Adipocyte (in vitro differentiated cells): ENCODE measurements at regions not wholly inside any gene's neighbourhood (a gene's known extent, or its start where the extent isn't known, plus 50 kb on each side); places are given as distances from the start of the nearest gene placed in this dataset.
"Not testable (repeated sequence)": the region's sequence is repeated elsewhere in the genome, so short reads cannot be mapped to it uniquely, and the experiment has no call there.

Experiments
- DNase-seq: peaks from one replicate; pipeline ENCODE4 v3.0.0-alpha.2; 2015; ENCODE audit warnings: low read depth
- H3K27me3 ChIP-seq: replicated peaks from 2 replicates; pipeline ENCODE4 v1.7.0; 2013; ENCODE audit warnings: mild to moderate bottlenecking, low read length, moderate library complexity; ENCODE audit not compliant: control insufficient read depth, insufficient read depth
- H3K36me3 ChIP-seq: 2 replicates; pipeline ENCODE4 v1.7.0; 2013; ENCODE audit warnings: low read length, mild to moderate bottlenecking, moderate library complexity; ENCODE audit not compliant: control insufficient read depth, insufficient read depth, severe bottlenecking
- H3K4me1 ChIP-seq: 2 replicates; pipeline ENCODE4 v1.7.0; 2013; ENCODE audit warnings: mild to moderate bottlenecking, low read length, moderate library complexity; ENCODE audit not compliant: control insufficient read depth, insufficient read depth
- H3K4me3 ChIP-seq: 2 replicates; pipeline ENCODE4 v1.7.0; 2013; ENCODE audit warnings: mild to moderate bottlenecking, low read length, moderate library complexity
- H3K9ac ChIP-seq: 2 replicates; pipeline ENCODE4 v1.7.0; 2013; ENCODE audit warnings: mild to moderate bottlenecking, low read length, moderate library complexity
- H3K9me3 ChIP-seq: 2 replicates; pipeline ENCODE4 v1.7.0; 2013; ENCODE audit warnings: mild to moderate bottlenecking, low read length, moderate library complexity; ENCODE audit not compliant: control insufficient read depth

DNA sequence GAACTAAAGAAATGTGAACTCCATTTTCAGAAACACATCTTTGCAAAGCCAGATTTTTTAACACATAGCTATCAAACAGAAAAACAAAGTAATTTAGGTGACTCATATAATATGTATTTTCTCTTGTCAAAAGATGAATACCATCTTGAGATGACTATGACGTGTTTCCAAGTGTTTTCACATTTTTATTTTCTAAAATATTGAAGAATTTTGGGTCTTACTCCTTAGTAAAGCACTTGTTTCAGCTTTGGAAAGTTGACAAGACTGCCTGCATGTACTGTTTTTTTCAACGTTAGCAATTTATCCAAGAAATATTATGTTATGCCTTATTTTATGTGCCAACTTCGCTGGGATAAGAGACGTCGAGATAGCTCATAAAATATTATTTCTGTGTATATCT lies 733.9 kb upstream of the EPHA5 start:
- Histone ChIP-seq H3K36me3 (no peaks in the 10 kb centered on the region), H3K4me1 (no peaks in the 10 kb centered on the region), H3K27me3 (no peaks in the 10 kb centered on the region), H3K9me3 (peaks cover 3% of the 10 kb centered on the region), H3K9ac (no peak overlapping the region), H3K4me3 (no peak overlapping the region)
- peak; percentile 26 for DNase-seq

DNA sequence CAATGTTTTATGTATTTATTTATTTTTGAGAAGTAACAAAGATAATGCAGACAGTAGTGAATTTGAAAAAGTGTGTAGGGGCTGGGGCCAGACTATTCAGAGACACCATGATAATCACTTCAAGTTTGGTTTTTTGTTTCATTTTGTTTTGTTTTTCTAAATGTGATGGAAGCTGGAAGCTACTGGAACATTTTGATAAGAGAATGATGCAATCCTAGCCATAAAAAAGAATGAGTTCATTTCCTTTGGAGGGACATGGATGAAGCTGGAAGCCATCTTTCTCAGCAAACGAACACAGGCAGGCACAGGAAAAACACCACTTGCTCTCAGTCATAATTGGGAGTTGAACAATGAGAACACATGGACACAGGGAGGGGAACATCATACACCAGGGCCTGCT lies 706.6 kb upstream of the EPHA5 start:
- peaks cover 9% of the 10 kb centered on the region for H3K4me1 ChIP-seq
- peak; percentile 16 for DNase-seq
- H3K4me3 ChIP-seq = no peak overlapping the region

DNA sequence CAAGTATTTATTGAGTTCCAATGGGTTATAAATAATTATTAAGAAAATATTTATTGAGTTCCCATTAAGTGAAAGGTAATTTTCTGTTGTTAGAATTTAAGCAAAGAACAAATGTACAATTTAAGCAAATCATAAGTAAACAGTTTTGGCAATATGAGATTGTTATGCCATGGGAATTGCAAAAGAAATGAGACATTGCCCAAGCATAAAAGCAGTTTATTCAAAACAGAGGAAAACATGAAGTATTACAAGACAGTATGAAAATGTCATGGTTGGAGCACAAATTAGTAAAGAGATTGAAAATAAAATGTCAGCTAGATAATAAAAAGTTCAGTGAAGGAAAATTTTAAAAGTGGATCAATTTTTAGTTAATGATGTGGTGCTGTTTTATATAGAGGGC lies 706.1 kb upstream of the EPHA5 start:
- Histone ChIP-seq H3K27me3 (no peaks in the 10 kb centered on the region), H3K36me3 (no peaks in the 10 kb centered on the region), H3K4me1 (peaks cover 9% of the 10 kb centered on the region), H3K4me3 (no peak overlapping the region), H3K9ac (no peak overlapping the region), H3K9me3 (no peaks in the 10 kb centered on the region)
- peak; percentile 79 for DNase-seq

More for the DNA sequence above, 706.6 kb upstream of the EPHA5 start:
- Histone ChIP-seq H3K27me3 (no peaks in the 10 kb centered on the region), H3K9ac (no peak overlapping the region), H3K9me3 (no peaks in the 10 kb centered on the region), H3K36me3 (no peaks in the 10 kb centered on the region)

DNA sequence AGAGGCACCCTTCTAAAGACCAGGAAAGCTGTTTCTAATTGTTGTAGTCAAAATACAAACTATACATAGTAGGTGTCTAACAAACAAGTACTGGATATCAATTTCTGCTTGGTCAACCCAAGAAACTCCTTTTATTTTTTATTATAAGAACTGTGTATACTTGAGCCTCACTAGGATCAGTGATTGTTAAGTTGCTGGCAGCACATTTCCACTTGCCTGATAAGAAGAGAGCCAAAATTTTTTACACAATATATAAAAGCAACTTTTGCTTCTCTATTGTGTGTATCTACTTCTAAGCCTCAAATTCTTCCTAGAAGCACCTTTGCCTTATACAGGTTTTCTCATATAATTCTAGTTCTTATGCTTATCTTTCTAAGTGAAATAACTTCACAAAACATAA lies 703.0 kb upstream of the EPHA5 start:
- Histone ChIP-seq H3K36me3 (no peaks in the 10 kb centered on the region), H3K9ac (no peak overlapping the region), H3K4me3 (no peak overlapping the region), H3K27me3 (no peaks in the 10 kb centered on the region), H3K4me1 (peaks cover 9% of the 10 kb centered on the region), H3K9me3 (no peaks in the 10 kb centered on the region)
- DNase-seq = no peak

DNA sequence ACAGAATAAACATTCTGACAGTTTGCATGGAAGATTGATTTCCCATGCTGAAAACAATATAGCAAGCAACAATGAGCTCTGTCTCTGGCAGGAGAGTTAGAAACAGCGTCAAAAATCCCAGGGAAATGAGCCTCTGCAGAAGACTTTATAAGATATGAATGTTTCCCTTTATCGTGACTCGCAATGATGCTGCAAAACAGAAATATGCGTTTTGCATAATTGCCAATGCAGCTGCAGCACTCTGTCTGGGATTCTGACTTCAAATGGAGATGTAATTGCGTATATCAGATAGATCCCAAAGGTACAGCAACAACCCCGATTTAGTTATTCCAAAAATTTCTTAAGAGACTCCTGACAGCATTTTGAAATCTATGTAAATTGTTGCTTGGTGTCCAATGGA lies 702.4 kb upstream of the EPHA5 start:
- DNase-seq = peak; percentile 14
- Histone ChIP-seq H3K4me3 (no peak overlapping the region), H3K27me3 (no peaks in the 10 kb centered on the region), H3K4me1 (peaks cover 9% of the 10 kb centered on the region), H3K9me3 (no peaks in the 10 kb centered on the region), H3K36me3 (no peaks in the 10 kb centered on the region), H3K9ac (no peak overlapping the region)

DNA sequence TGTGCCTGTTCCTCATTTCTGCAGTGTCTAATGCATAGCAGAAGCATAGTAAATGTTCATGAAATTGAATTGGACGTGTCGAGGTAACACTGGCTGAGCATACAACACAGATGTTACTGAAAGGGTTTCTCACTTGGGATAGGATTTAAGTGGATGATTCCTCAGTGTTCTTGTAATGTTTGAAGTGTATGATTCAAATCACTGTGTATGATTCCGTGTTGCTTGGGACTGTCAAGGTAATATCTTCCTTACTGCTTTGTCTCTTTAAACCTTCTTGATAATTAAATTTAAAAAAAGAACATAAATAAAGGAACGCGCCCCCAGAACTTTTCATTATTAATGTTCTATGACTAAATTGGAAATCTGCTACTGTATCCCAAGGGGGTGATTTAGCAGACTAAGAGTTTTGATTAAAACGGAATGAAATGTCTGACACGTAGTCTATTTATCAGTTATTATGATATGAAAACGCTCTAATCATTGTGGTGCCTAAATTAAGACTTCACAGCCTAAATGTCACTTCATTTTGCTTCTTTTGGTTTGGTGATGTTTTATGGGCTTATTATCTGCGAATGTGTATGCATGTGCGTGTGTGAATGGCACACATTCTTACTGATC lies 696.9 kb upstream of the EPHA5 start:
- Histone ChIP-seq H3K27me3 (no peaks in the 10 kb centered on the region), H3K9me3 (no peaks in the 10 kb centered on the region), H3K4me1 (no peaks in the 10 kb centered on the region), H3K4me3 (no peak overlapping the region), H3K9ac (no peak overlapping the region), H3K36me3 (no peaks in the 10 kb centered on the region)
- no peak for DNase-seq

DNA sequence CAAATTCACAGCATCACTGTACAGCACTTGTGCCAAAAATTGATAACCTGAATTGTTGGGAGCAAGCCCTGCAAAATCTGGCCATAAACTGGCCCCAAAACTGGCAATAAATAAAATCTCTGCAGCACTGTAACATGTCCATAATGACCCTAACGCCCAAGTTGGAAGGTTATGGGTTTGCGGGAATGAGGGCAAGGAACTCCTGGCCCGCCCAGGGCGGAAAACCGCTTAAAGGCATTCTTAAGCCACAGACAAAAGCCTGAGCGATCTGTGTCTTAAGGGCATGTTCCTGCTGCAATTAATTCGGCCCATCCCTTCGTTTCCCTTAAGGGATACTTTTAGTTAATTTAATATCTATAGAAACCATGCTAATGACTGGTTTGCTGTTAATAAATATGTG lies 690.1 kb upstream of the EPHA5 start:
- H3K36me3 ChIP-seq, H3K9ac ChIP-seq, H3K4me1 ChIP-seq, DNase-seq, H3K4me3 ChIP-seq, H3K9me3 ChIP-seq, H3K27me3 ChIP-seq: not testable (repeated sequence)

DNA sequence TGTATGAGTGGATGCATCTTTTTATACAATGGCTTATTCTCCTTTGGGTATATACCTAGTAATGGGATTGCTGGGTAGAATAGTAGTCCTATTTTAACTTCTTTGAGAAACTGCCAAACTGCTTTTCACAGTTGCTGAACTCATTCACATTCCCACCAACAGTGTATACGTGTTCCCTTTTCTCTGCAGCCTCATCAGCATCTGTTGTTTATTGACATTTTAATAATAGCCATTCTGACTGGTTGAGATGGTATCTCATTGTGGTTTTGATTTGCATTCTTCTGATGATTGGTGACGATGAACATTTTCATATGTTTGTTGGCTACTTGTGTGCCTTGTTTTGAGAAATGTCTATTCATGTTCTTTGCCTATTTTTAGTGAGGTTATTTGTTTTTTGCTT lies 687.0 kb upstream of the EPHA5 start:
- no peaks in the 10 kb centered on the region for H3K27me3 ChIP-seq
- H3K4me1 ChIP-seq = no peaks in the 10 kb centered on the region
- H3K4me3 ChIP-seq = no peak overlapping the region
- peak; percentile 60 for DNase-seq
- H3K9ac ChIP-seq = no peak overlapping the region
- H3K9me3 ChIP-seq = no peaks in the 10 kb centered on the region
- H3K36me3 ChIP-seq = no peaks in the 10 kb centered on the region

DNA sequence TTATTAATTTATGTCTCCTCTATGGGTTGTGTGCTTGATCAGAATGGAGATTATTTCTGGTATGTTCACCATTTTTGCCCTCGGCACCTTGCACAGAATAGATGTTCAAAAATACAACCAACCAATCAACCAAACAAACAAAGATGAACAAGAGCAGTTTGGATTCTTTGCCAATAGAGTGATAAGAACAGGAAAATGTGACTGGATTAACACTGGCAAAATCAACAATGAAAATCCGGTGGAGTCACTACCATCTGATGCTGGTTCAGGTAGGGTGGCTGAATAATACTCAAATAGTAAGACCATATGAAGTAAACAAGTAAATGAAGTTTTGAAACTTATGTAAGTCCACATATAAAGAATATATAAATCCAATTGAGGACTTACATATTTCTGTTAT lies 685.0 kb upstream of the EPHA5 start:
- H3K36me3 ChIP-seq = no peaks in the 10 kb centered on the region
- no peak overlapping the region for H3K4me3 ChIP-seq
- DNase-seq = no peak
- H3K27me3 ChIP-seq = no peaks in the 10 kb centered on the region
- H3K4me1 ChIP-seq = no peaks in the 10 kb centered on the region
- no peaks in the 10 kb centered on the region for H3K9me3 ChIP-seq
- no peak overlapping the region for H3K9ac ChIP-seq

DNA sequence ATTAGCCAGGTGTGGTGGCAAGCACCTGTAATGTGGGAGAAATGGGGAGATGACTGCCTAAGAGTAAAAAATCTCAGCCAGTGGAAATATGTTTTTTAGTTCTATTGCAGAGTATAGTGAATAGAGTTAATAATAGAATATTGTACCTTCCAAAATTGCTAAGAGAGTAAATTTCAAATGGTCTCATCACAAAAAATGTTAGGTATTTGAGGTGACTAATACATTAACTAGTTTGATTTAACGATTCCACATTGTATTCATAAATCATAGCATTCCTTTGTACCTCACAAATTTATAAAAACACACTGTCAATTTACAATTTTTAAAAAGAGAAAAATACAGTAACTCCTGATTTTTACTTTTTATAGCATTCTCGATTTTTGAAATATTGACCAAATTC lies 681.5 kb upstream of the EPHA5 start:
- Histone ChIP-seq H3K27me3 (no peaks in the 10 kb centered on the region), H3K4me3 (no peak overlapping the region), H3K9me3 (no peaks in the 10 kb centered on the region), H3K9ac (no peak overlapping the region), H3K4me1 (no peaks in the 10 kb centered on the region), H3K36me3 (no peaks in the 10 kb centered on the region)
- peak; percentile 4 for DNase-seq

DNA sequence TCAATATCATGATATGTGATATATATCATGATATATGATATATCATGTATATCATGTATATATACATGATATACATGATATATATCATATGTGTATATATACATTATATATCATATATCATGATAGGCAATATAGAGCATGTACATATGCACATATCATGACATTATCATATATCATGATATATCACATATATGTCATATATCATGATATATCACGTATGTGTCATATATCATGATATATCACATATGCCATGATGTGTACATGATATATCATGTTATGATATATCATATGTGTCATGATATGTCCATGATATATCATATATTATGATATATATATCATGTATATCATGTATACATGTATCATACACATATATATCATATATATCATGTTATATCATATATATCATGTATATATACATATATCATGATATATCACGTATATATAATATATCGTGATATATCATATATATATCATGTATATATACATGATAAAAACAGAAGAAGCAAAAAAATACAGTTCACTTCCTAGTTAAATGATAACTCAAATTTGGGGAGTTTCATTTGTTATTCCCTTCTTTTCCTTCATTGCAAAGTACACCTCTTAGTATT lies 670.1 kb upstream of the EPHA5 start:
- no peaks in the 10 kb centered on the region for H3K36me3 ChIP-seq
- H3K9me3 ChIP-seq = no peaks in the 10 kb centered on the region

DNA sequence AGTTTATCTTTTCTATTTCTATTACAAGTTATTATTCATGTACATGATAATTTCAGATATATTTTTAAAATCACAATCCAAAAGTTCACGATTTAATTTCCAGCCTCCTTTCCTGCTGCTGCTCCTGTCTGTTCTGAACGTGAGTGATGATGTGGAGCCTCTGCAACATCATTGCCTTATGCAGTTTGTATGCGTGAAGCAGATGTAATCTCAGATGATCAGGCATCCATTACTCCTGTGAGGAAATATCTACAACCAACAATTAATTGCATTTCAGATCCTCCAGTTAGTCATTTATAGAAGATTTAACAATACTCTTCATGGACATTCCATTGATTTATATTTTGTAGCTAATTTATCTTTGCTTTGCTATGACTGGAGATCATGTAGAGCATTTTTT lies 668.7 kb upstream of the EPHA5 start:
- no peak for DNase-seq

More for the DNA sequence above, 670.1 kb upstream of the EPHA5 start:
- H3K4me1 ChIP-seq = no peaks in the 10 kb centered on the region
- no peak overlapping the region for H3K4me3 ChIP-seq
- no peaks in the 10 kb centered on the region for H3K27me3 ChIP-seq
- no peak overlapping the region for H3K9ac ChIP-seq
- no peak for DNase-seq

More for the DNA sequence above, 668.7 kb upstream of the EPHA5 start:
- H3K4me1 ChIP-seq = no peaks in the 10 kb centered on the region
- H3K4me3 ChIP-seq = no peak overlapping the region
- H3K9ac ChIP-seq = no peak overlapping the region
- peaks cover 2% of the 10 kb centered on the region for H3K9me3 ChIP-seq
- H3K36me3 ChIP-seq = no peaks in the 10 kb centered on the region
- no peaks in the 10 kb centered on the region for H3K27me3 ChIP-seq
